ENCODE measurements at regions not wholly inside any gene's neighbourhood (a gene's known extent, or its start where the extent isn't known, plus 50 kb on each side); places are given as distances from the start of the nearest gene placed in this dataset.

DNA sequence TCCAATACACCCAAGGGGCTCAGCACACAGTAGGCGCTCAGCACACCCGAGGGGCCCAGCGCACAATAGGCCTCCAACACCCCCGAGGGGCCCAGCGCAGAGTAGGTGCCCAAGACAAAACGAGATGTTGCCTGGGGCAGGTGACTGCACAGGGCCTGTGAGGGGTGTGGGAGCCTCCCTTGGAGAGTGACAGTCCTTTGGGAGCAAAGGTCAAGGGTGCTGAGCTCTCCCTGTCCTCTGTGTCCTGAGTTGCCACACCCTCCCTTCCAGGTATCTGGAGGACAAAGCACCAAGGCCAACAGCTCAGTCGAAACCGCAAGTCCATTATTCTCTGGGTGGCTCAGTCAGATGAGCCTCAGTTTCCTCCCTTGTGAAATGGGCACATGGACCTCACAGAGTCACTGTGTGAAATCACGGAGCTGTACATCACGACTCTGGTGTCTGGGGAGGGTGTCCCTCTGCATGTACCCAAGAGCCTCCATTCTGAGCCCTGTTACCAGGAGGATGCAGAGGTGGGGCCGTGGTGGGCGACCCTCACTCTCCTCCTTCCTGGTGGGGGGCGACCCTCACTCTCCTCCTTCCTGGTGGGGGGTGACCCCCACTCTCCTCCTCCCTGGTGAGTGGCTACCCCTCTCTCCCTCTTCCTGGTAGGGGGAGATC lies 81.3 kb downstream of the FOXL3 start:
- TF ChIP-seq CTCF (IDR thresholded peaks at IDR 0.05) = no peak
- TF ChIP-seq POLR2A (IDR thresholded peaks at IDR 0.05) = no peak
